NCI-H226 (cell line): ENCODE measurements at regions not wholly inside any gene's neighbourhood (a gene's known extent, or its start where the extent isn't known, plus 50 kb on each side); places are given as distances from the start of the nearest gene placed in this dataset.

Experiments
- DNase-seq: peaks from one replicate; pipeline ENCODE4 v3.0.0-alpha.2; 2015

DNA sequence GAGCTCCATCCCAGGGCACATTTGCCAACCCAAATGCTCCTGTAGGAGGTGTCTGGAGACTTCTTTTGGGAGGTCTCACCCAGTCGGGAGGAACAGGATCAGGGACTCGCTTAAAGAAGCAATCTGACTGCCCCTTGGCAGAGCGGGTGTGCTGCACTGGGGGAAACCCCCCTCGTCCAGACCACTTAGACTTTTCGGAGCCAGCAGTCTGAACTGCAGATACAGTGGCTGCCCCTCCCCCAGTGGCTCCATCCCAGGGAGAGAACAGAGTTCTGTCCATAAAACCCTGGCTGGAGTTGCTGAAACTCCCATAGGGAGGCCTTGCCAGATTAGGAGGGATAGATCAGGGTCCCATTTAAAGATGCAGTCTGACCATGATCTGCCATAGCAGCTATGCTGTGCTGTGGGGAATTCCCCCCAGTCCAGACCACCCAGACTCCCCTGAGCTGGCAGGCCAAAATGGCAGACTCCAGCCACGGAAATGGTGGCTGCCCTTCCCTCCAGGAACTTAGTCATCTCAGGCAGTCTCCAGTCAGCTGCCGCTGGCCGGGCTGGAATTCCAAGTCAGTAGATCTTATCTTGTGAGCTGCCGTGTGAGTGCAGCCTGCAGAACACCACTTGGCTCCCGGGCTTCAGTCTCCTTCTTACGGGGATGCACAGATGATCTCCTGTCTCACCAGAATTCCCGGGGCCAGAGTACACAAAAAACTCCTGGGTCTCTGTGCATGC is 278.1 kb upstream of the SASH1 start:
- DNase-seq: peak; percentile 59

GRCh38 chr6:148068437-148069061 is 274.1 kb upstream of the SASH1 start:
- no peak for DNase-seq

DNA sequence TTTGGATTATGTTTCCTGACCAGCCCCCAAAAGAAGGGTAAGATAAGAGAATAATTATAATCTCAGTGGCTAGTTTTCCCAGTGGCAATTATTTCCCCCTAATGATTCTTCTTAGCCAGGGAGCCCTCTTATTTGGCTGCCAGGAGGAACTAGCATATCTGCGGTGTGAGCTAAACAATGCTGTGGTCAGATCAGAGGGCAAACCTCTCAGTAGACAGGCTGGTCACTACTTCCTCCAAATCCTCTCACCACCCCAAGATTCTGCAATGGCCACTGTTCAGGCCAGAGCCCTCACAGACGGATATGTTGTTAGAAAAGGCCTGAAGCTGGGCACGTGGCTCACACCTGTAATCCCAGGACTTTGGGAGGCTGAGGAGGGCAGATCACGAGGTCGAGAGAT is 273.4 kb upstream of the SASH1 start:
- DNase-seq: no peak

GRCh38 chr6:148074291-148074690 is 268.3 kb upstream of the SASH1 start:
- no peak for DNase-seq

DNA sequence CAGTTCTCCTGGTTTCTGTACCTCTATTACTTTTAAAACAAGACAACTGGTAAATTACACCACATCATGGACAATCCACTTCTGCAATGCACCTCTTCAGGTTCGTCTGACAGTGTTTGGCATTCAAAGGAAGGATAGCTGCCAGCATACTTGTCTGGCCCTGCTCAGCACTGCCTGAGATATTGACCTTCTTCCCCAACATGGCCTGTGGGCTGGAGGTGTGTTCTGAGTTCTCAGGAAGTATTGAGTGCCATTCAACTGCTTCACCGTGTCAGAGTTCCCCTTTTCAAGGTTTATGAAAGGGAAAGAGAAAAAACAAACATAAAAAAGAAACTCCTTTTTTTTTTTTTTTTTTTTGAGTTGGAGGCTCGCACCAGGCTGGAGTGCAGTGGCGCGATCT is 267.9 kb upstream of the SASH1 start:
- no peak for DNase-seq

DNA sequence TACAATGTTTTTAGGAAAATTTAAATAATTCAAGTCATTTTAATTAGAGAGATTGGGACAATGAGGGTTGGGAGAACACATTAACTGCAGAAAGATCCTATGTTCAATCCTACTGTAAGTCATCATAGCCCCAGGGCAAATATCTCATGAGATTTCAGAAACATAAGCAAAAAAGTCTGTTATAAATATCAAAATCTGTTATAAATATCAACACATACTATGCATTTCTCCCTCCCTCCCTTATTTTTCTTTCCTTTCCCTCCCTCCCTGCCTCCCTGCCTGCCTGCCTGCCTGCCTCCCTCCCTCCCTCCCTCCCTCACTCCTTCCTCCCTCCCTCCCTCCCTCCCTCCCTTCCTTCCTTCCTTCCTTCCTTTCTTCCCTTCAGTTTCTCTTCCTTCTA is 267.3 kb upstream of the SASH1 start:
- no peak for DNase-seq

GRCh38 chr6:148076051-148076450 is 266.6 kb upstream of the SASH1 start:
- DNase-seq: no peak

DNA sequence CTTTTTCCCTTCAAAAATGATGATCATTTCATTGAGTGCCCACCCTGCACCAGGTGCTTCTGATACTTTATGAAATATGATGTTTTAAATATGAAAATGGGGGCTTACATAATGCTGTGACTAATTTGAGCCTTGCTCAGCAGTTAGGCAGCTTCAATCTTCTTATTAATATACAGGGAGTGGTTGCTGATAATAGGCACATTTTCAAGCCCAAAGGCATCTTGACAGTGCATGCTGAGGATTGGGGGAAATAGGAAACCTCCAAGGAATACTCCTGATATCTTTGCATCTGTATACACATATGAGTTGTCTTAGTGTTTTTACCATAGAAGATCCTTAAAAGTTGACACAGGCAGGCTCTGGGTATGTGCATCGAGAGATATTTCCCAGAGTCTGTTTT is 262.3 kb upstream of the SASH1 start:
- DNase-seq: no peak

- DNase-seq: no peak
These were observed 261.6 kb upstream of the SASH1 start for GRCh38 chr6:148081076-148081475.

- DNase-seq: no peak
These were observed 260.6 kb upstream of the SASH1 start for GRCh38 chr6:148082044-148082443.

DNA sequence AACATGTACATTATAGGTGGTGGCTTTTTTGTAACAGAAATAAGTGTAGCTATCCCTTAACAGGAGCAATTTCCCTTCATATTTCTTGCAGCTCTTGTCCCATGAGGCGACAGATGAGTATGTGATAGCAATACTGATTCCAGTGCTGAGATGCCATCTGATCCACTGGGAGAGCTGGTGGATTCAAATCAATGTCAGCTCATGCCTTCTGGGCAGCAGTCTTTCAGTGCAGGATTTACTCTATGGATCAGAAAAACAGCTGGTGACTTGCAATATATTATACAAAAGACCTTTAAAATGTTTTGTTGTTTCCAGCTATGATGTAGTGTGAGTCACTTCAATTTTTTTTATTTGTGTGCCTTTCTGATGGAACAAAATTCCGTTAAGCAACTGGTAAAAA is 259.9 kb upstream of the SASH1 start:
- DNase-seq: no peak

DNA sequence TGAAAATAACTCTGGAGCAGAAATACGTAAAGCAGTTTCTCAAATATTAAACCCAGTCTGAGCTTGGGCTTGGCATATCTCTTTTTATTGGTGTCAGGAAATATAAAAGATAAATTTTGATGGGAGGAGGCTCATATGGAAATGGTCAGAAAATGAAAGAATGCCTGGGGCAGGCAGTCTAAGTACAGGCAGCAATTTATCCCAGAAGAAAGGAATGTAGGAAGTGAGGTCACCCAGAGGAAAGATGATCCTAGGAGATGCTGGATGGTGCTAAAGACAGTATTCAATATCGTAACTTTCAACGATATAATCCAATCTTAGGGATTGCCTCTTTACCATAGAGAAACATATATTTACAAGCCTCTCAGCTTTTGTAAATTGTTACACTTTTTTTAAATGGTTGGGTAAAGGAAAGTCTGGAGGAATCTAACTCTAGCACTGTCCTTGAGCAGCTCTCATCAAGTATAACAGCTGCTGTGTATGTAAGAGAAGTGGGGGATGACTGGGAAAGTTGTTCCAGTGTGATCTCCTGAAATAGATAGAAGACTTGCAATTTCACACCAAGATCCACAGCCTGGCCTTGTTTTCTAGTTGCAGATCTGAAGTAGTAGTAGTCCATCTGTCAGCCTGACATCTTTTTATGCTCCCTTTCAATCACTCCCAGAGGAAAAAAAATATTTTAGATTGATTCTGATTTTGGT is 256.9 kb upstream of the SASH1 start:
- peak; percentile 31 for DNase-seq

DNA sequence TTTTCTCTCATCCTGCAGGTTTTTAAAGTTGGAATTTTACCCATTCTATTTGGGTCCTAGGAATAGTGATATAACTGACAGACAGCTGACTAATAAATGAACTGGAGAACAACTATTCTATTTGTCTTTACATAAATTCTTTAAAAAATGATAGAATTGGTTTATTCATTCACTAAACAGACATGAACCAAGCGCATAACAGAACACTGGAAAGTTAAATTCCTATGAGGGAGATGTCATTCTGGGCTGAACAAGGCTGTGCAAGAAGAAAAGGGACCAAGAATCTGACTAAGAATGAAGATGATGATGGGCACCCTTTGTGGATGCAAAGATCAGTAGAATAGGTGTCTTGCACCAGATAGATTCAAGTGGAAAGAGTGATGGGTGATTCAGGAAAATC is 256.3 kb upstream of the SASH1 start:
- no peak for DNase-seq

DNA sequence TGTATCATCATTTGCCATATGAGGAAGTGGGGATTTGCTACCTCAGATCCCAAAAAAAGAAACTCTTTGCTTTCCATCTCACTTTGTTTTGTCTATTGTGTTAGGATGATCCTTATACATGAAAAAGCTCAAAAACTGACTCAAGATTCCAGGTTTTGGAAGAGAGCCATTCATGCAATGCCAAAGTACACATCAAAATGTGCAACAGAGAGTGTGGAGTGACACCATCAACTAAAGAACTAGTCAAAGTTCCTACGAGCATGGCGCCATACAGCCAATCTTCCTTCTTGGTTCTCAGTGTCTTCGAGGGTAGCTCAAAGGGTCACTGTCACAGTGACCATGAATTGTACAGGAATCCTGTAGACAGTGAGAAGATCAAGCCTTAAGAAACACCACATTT is 255.8 kb upstream of the SASH1 start:
- no peak for DNase-seq

GRCh38 chr6:148087659-148088058 is 255.0 kb upstream of the SASH1 start:
- no peak for DNase-seq

DNA sequence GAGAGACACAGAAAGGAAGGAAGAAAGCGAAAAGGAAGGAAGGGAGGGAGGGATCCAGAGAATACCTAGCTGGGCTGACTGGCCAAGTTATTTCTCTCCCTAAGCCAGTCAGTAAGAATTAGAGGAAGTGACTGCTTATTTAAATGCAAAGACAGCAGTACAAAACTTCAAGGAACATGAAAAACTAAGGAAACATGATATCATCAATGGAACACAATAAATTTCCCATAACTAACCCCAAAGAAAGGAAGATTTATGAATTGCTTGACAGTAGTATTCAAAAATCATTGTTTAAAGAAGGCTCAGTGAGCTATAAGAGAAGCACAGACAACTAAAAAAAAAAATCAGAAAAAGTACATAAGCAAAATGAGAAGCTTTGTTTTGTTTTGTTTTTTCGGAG is 252.3 kb upstream of the SASH1 start:
- no peak for DNase-seq

GRCh38 chr6:148091394-148091793 is 251.2 kb upstream of the SASH1 start:
- DNase-seq: no peak

DNA sequence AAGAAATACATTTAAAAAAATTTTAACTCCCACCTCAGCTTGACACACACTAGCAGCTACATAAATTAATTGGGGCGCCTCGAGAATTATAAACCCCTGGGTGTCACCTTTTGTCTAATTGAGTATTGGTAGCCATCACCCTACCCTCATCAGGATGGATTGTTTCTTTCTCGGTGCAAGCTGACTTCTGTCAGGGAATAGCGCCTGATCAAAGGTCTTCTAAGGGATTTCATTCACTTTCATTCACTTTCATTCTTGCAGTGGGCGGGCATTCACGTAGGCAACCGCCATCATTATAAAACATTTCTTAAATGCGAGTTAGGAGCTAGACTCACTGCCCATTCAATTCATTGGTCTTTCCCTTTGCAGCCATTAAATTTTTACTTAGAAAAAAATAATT is 239.2 kb upstream of the SASH1 start:
- DNase-seq: no peak

- no peak for DNase-seq
These were observed 238.5 kb upstream of the SASH1 start for GRCh38 chr6:148104131-148104530.

- no peak for DNase-seq
These were observed 236.9 kb upstream of the SASH1 start for GRCh38 chr6:148105695-148106094.

DNA sequence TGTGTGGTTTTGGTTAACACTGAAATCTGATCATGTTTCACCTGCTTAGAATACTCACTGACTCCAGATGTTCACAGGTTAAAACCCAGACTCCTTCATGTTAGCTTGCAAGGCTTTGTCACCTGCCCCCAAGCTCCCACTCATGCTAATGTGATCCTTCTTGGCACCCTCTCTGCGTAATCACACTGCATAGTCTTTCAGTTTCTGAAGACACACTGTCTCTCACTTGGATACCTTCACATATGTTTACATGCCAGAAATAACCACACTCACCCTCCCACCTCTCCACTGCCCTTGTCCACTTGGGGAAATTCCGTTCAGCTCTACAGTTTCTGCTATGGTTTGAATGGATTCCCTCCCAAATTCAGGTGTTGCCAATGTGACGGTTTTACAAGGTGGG is 234.7 kb upstream of the SASH1 start:
- DNase-seq: no peak

- DNase-seq: no peak
These were observed 232.9 kb upstream of the SASH1 start for GRCh38 chr6:148109732-148110131.

GRCh38 chr6:148110925-148111324 is 231.7 kb upstream of the SASH1 start:
- DNase-seq: no peak

- DNase-seq: no peak
These were observed 229.8 kb upstream of the SASH1 start for GRCh38 chr6:148112851-148113319.
